Non-pigmented ciliary epithelial cell (primary cell): ENCODE measurements at regions not wholly inside any gene's neighbourhood (a gene's known extent, or its start where the extent isn't known, plus 50 kb on each side); places are given as distances from the start of the nearest gene placed in this dataset.

Experiments used
- DNase-seq: peaks from one replicate; pipeline ENCODE4 v3.0.0-alpha.2; 2010; ENCODE audit warnings: low read depth

DNA sequence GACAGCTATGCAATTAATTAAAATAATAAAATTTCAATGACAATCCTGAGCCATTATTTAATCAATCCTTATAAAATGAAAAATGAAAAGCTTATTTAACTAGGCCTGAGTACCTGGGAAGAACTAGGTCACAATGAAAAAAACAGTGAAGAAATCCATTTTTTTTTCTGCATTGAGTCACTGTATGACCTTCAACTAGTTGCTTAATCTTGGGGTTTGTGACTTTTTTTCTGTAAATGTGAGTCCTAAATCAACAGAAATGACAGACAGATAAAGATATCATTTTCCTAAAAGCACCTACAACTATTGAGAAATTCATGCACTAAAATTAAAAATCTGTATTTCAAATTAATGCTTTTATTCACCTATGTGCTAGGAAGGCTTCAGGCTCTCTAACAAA, 96.8 kb downstream of the TMEM26 start:
- no peak for DNase-seq

DNA sequence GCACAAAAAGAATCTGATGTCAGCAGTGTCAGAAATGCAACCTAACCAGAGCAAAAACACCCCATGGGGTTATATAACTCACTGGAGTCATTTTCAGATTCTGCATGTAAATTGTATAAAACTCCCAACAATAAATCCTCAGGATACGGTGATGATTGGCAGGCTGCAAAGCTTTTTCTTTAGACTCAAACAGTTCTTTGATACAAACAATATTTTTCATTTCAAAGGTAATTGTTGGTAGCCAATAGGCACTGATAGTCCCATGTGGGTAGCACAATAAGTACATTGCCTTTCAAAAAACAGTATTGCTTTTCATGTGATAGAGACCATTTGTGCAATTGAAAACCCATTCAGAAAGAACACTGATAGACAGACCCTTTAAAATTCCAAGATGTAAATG, 98.0 kb downstream of the TMEM26 start:
- DNase-seq, result no peak

DNA sequence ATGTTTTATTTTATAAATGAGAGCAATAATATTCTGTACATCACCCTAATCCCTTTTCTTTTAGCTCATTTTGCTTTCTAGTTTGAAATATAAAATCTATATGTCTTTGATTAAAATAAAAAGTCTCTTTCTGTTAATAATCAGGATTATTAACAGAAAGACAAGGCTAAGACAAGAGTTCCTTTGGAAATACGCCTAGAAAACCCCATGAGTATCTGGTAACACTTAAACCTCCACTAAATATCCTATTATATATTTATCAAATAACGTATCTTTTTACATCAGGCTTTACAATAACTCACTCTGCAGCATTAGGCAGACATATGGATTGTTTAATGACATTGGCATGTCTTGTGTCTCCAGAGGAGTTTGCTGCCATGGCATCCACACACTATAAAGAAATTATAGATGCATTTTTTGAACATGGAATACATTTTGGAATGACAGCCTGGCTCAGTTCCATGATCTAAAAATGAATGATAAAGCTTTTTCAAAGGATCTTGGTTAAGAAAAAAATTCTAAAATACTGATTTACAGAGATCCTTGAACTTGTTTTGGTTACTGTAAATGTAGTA, 98.7 kb downstream of the TMEM26 start:
- no peak for DNase-seq

DNA sequence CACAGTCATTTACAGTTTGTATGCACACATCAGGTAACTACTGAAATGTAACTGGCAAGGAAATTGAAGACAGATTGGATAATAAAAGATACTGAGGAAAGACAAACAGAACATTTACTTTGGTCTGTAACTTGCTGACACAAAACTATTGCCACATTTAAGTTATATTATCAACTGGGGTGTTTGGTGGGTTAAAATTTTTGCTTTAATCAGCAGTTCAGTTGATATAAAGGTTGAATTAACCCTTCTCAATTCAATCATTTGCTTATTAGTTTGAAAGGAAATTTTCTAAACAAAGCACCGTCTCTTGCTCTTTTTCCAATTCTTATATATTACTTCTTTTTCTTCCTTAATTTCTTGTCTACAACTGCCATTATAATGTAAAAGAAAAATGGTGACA, 102.4 kb downstream of the TMEM26 start:
- DNase-seq, result no peak

DNA sequence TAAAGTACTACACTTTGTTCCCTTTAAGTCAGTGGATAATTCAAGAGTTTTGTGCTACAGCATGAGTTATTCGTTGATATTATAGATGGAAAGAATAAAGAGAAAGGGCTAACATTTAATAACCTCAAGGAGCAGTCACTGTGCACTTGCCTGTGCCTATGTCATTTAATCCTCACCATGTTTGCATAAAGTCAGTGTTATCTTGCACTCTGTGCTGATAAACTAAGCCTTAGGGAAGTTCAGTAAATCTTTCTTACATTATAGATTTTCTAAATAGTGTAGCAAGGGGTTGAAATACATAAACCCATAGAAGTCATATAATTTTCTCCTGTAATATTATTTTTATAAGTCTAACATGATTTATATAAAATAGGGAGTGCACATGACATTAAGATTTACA, 103.1 kb downstream of the TMEM26 start:
- DNase-seq, result no peak

DNA sequence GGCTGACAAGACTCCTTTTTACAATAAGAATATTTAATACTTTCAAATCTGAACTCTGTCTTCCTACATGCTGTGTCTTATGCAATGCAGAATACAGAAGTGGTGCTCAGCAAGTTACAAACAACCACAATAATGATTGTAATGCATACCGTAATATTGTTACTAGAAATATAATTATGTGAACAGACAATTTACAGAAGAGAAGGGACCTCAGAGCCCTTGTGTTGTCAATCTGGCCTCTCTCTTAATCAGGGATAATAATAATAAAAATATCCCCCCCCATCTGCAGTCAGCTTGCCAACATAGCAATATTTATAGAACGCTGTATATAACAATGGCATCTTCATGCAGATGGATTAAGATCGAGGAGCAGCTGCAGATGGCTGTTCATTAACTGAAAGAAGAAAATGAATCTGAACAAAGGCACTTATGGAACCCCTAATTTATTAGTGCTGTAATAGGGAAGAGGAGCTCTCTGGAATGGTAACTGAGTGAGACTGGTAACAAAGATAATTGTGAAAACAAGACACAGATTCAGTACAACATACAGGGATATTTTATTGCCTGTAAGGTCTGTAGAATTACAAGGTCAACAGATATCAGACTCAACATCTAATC, 106.3 kb downstream of the TMEM26 start:
- DNase-seq, result no peak

DNA sequence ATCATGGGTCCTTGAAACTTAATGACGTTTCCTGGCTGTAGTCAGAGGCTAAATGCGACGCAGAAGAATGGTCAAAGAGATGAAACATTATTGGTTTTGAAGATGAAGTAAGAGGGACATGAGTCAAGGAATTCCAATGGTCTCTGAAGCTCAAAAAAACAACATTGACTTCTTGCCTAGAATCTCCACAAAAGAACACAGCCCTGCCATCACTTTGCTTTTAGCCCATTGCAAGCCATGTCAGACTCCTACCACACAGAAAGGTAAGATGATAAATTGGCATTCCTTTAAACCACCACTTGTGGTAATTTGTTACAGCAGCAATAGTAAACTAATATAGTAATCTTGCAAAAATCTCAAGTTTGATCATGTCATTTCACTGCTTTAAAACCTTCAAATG, 109.4 kb downstream of the TMEM26 start:
- no peak for DNase-seq

DNA sequence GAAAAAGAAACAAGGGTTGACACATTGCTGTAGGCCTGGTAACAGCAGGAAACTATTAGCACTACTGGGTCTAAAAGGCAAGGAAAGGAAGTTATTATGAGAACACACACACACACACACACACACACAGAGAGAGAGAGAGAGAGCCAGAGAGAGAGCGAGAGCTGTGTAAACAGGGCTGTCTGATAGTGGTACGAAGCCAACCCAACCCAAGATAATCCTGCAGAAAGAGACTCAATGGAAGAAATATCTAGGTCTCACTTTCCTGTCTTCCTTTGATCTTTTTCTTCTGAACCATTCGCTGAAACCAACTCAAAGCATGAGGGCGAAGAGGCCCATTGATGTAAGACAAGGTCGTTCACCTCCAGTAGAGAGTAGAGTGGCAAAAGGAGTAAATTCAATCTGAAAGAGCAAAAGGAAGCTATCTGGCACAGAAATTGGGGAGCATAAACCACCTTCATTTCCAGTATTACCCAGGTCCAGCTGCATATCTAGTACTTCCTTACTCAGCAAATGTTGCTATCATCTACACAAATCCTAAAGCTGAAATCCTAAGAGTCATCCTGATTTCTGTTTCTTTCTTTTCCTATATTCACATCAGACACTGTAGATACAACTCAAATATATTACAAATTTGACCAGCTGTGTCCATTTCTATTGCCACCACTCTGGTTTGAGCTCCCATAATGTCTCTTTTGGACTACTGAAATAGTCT, 110.2 kb downstream of the TMEM26 start:
- no peak for DNase-seq

DNA sequence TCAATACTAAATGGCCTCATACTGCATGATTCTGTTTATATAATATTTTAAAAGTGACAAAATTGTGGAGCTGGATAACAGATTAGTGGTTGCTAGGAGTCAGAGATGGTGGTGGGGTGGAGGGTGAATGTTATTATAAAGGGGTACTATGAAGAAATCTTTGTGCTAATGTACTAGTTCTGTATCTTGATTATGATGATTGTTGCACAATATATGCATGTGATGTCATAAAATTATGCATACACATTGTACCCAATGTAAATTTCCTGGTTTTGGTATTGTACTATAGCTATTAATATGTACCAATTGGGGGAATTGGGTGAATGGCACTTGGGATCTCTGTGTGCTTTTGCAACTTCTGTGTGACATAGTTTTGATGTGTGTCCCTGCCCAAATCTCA, 112.2 kb downstream of the TMEM26 start:
- DNase-seq, result no peak

DNA sequence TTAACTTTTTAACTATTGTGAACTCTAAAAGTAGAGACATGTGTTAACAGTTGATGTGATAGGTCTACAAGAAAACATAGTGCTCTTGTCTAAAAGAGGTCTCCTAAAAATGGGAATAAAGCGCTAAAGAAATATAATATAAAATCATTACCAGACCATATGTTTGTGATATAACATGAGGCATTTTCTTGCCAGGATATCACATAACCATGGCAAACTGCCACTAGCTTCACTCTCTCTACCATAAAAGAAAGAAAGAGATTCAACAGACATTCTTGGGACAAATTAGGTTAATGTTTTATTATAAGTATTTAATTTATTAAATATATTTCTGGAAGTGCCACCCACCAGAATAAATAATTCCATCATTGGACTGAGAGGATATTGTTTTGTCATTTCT, 115.0 kb downstream of the TMEM26 start:
- DNase-seq, result no peak

DNA sequence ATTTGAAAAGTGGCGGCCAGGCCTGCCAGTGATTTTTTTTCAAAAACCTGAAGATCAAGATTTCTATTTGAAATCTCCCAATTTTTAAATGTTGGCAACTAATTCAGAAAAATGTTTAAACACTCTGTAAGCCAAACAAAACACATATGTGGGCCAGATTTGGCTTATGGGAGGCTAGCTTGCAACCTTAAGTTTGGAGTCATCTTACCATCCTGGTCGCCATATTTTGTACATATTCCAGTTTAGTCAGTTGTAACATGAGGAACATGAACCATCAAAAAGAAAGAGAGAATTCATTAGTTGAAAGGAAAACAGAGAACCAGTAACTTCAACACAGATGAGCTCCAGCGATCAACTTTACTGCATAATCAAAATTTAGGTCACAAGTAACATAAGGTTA, 115.4 kb downstream of the TMEM26 start:
- no peak for DNase-seq

DNA sequence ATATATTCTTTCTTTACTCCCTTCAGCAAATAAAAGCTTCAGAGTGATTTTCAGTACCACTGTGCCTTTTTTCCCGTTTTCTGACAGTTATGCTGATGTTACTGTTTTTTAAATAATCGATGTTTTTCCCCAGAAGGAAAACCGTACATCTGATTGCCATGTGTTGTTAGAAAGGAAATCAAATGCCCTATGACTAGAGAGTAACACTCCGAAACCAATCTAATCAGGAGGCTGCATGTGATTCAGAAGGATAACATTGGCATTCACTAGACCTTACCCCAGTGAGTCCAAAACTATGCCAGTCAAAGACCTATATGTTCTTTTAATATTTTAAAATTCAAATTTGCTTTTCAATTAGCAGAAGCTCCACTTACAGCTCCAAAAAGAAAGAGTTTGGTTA, 116.3 kb downstream of the TMEM26 start:
- DNase-seq, result no peak

DNA sequence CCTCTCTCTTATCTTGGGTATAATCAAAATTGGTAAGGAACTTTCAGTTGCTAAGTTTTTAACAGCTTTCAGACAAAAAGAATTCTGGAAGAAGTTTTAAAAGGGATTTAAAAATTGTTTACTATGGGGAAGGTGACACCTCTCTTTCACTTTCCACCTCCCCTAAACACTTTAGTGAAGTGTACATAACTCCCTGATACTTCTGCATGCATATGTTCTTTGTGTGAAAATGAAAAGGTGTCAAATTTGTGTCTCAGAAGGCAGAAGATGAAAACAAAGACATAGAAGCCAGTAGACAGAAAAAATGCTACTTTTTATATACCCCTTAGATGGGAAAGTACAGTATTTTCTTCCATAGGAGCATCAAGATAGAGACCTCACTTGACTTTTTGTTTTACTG, 117.8 kb downstream of the TMEM26 start:
- DNase-seq, result no peak

DNA sequence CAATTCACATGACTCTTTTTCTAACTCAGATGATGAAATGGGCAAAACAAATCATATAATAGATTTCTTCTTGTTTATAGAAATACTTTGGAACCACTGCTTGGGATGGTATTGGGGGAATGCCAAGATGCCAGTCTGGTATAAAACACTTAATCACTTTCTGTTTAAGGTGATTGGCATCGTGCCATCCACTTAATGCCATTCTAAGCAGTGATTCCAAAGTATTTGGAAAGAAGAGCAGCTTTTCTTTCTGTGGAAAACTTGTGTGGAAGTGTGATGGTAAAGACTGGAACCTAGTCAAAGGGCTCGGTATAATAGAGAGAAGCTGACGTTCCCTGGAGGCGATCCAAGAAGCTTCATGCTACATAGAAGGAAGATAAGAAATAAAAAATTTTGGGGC, 120.6 kb downstream of the TMEM26 start:
- DNase-seq, result no peak

DNA sequence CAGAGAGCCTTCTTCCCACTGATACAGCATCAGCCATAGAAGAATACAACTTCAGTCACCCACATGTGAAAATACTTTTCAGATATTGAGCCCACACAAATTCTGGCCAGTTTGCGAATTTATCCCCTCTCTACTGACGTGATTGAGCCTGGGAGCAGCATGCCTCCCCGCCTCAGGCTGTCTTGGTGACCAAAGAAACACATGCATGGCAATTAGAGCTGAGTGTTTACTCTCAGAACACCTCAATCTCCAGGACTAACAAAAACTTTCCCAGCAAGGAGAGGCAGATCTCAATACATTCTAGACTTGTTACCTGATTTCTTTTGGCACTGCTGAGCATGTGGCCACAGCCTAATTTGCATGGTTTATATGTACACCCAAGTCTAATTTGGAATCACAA, 122.5 kb downstream of the TMEM26 start:
- no peak for DNase-seq

DNA sequence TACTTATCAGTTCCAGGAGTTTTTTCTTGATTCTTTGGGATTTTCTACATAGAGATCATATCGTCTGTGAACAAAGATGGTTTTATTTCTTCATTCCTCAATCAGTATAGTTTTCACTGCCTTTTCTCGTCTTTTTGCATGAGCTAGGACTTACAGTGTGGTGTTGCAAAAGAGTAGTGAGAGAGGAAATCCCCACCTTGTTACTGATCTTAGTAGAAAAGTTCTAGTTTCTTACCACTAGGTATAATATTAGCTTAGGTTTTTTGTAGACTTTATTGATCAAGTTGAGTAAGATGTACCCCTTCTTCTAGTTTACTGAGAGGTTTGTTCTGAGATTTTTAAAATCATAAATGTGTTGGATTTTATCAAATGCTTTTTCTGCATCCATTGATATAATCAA, 123.3 kb downstream of the TMEM26 start:
- no peak for DNase-seq

DNA sequence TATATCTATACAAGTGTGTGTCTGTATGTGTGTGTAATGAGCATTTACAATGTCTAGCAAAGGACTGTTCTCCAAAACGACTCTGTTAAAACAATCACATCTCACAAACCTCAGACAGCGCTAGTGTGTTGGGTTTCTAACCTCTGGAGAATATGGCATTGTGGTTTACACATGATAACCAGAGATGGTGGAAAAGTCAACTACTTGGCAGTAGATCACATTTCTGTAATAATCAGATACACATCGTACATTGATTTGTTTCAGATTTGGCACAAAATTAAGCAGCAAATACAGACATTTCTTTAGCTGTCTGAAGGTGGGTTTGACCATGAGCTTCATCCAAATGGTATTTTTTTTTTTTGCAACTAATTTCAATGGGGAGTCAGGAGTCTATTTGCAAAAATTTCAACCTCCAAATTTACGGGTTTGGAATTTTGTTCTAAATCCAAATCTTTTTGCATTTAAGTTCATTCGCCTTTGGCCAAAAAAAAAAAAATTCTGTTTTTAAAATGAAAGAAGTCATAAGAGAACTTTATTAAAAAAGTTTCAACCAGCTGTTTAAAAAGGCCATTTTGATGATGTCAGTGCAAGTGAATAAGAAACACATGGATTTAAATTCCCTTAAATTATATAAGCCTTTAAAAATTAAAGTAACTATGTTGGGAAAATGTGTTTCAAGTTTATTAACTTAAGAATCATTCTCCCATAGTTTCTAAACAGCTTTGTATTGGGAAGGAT, 127.8 kb downstream of the TMEM26 start:
- DNase-seq, result no peak

DNA sequence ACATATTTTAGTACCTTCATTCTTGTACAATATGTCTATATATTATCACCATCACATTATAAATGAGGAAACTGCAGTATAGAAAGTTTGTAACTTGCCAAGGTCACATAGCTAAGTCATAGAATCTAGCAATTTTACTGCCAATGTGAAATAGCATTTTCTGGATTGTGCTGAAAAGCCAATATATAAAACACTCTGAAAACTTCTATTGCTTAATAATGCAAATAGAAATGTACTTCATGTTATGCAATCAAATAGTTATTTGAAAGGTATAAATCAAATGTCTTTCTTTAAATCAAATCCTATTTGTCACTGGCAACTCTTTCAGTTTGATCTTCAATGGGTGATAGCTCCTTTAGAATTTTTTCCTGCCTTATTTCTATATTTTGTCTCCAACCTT, 129.5 kb downstream of the TMEM26 start:
- no peak for DNase-seq

DNA sequence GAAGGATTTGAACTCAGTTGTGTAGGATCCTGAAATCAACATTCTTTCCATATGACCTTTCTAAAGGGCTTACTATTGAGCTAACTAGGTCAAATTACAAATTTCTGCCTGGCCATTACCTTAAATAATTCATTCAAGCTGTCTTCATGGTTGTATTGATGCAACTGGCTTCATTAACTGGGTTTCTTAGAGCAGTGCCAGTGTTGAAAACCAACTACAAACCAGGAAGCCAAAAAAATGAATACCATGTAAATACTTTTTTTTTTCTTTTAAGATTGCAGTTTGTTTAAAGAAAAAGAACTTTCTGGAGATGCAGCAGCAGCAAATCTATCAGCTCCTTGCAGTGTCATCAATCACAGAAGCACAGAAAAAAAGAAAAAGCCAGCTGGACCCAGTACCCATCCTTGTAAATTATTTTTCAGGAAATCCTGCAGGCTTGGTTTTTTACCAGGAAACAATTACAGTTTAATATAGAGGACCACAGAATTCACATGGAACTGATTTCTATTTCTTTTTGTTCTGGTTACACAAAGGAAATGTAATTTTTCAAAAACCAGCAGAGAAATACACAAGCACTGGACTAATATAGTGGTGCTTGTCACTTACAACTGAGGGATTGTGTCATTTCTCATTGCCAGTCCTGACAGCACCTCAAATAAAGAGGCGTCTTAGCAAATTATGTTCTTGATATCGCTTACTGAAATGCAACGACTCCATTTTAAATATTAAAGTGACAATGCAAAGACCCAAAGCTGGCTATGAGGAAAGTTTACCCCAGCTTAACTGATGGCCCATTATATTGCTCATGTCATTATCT, 131.9 kb downstream of the TMEM26 start:
- no peak for DNase-seq

DNA sequence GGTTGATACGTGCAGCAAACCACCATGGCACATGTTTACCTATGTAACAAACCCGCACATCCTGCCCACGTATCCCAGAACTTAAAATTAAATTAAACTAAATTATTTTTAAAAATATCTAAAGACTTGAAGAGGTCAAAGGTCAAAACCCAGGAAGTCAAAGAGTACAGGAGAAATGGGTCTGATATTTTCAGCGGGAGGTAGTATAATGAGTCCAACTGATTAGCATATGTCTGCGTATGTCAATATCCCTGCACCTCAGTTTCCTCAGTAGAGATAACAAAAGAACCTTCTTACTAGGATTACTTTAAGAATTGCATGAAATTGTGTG, 133.0 kb downstream of the TMEM26 start:
- DNase-seq, result no peak

DNA sequence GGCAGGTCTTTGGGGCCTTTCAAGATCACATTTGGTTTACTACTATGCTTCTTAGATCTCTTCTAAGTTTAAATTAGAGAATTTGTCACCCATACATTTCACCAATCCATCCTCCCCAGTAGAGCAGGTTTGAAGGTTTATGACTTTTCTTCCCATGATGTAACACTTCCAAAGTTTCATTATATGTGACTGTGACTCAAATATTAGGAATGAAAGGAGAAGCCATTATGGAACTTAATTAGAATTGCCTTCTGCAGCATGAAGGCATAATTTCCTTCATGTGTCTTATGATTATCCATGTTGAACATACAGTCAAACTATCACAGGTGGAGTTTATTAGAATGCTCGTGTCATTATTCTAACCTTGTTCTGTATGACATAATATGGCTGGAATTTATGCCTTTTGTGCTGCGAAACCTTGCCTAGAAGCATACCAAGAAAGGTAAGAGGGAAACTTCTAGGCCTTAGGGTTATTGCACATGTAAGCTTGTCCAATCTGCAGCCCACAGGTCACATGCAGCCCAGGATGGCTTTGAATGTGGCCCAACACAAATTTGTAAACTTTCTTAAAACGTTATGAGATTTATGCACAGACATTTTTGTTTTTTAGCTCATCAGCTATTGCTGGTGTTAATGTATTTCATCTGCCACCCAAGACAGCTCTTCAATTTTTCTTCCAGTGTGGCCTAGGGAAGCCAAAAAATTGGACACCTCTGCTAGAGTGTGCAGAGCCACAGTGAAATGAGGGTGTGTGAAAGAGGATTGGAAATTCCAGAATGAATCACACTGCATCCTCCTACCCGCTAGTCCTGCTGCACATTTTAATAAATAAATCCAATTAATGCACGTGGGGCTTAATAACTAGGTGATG, 133.6 kb downstream of the TMEM26 start:
- no peak for DNase-seq
